ENCODE measurements at regions not wholly inside any gene's neighbourhood (a gene's known extent, or its start where the extent isn't known, plus 50 kb on each side); places are given as distances from the start of the nearest gene placed in this dataset.

- TF ChIP-seq EZH2 (optimal IDR thresholded peaks at IDR 0.05; ENCODE audit: low read depth, low read length): no peak
- no peak for TF ChIP-seq CTCF (IDR thresholded peaks at IDR 0.05; ENCODE audit: low read length)
- TF ChIP-seq EZH2phosphoT487 (IDR thresholded peaks at IDR 0.05; ENCODE audit: low read length): no peak
These were observed 588.3 kb downstream of the EBF1 start for GRCh38 chr5:158511454-158511853.

Measured in MM.1S (cell line).